ENCODE measurements at regions not wholly inside any gene's neighbourhood (a gene's known extent, or its start where the extent isn't known, plus 50 kb on each side); places are given as distances from the start of the nearest gene placed in this dataset.

GRCh38 chr13:88142653-88143052, 471.5 kb downstream of the SLITRK5 start:
- no peak overlapping the region for H3K4me2 ChIP-seq (ENCODE audit: low read length)
- no peak overlapping the region for H2AFZ ChIP-seq (ENCODE audit: low read depth, low read length)
- H3K36me3 ChIP-seq (replicated peaks; ENCODE audit: low read depth, low read length) = no peaks in the 10 kb centered on the region
- H3K9ac ChIP-seq (ENCODE audit: low read length) = no peak overlapping the region
- H3K4me3 ChIP-seq (ENCODE audit: low read length) = no peak overlapping the region
- H3K27me3 ChIP-seq (ENCODE audit: low read depth, low read length) = no peaks in the 10 kb centered on the region
- no peaks in the 10 kb centered on the region for H3K9me3 ChIP-seq (ENCODE audit: insufficient read depth, low read length)
- H3K27ac ChIP-seq (ENCODE audit: low read length) = no peak overlapping the region
- H3K79me2 ChIP-seq (ENCODE audit: low read length) = no peaks in the 10 kb centered on the region
- TF ChIP-seq EZH2phosphoT487 (IDR thresholded peaks at IDR 0.05; ENCODE audit: low read depth) = no peak
- TF ChIP-seq CTCF (IDR thresholded peaks at IDR 0.05; ENCODE audit: low read depth, low read length) = no peak
- H3K4me1 ChIP-seq (ENCODE audit: low read length) = no peaks in the 10 kb centered on the region
- H4K20me1 ChIP-seq (ENCODE audit: insufficient read depth, low read length) = no peaks in the 10 kb centered on the region

GRCh38 chr13:88144580-88144979, 473.4 kb downstream of the SLITRK5 start:
- Histone ChIP-seq H3K79me2 (ENCODE audit: low read length) (no peaks in the 10 kb centered on the region), H3K9ac (ENCODE audit: low read length) (no peak overlapping the region), H3K36me3 (replicated peaks; ENCODE audit: low read depth, low read length) (no peaks in the 10 kb centered on the region), H3K27ac (ENCODE audit: low read length) (no peak overlapping the region), H2AFZ (ENCODE audit: low read depth, low read length) (no peak overlapping the region), H4K20me1 (ENCODE audit: insufficient read depth, low read length) (no peaks in the 10 kb centered on the region), H3K9me3 (ENCODE audit: insufficient read depth, low read length) (no peaks in the 10 kb centered on the region), H3K27me3 (ENCODE audit: low read depth, low read length) (no peaks in the 10 kb centered on the region), H3K4me3 (ENCODE audit: low read length) (no peak overlapping the region), H3K4me2 (ENCODE audit: low read length) (peak overlapping the region; percentile 29; the same call in 1 of the 2 replicates), H3K4me1 (ENCODE audit: low read length) (no peaks in the 10 kb centered on the region)
- no peak for TF ChIP-seq CTCF (IDR thresholded peaks at IDR 0.05; ENCODE audit: low read depth, low read length)
- TF ChIP-seq EZH2phosphoT487 (IDR thresholded peaks at IDR 0.05; ENCODE audit: low read depth) = no peak

GRCh38 chr13:88153353-88153752, 482.2 kb downstream of the SLITRK5 start:
- Histone ChIP-seq H3K27ac (ENCODE audit: low read length) (no peak overlapping the region), H3K4me3 (ENCODE audit: low read length) (no peak overlapping the region), H3K27me3 (ENCODE audit: low read depth, low read length) (no peaks in the 10 kb centered on the region), H3K4me2 (ENCODE audit: low read length) (no peak overlapping the region), H3K9me3 (ENCODE audit: insufficient read depth, low read length) (no peaks in the 10 kb centered on the region), H3K36me3 (replicated peaks; ENCODE audit: low read depth, low read length) (no peaks in the 10 kb centered on the region), H3K79me2 (ENCODE audit: low read length) (no peaks in the 10 kb centered on the region), H2AFZ (ENCODE audit: low read depth, low read length) (no peak overlapping the region), H3K9ac (ENCODE audit: low read length) (no peak overlapping the region), H4K20me1 (ENCODE audit: insufficient read depth, low read length) (no peaks in the 10 kb centered on the region), H3K4me1 (ENCODE audit: low read length) (no peaks in the 10 kb centered on the region)
- no peak for TF ChIP-seq CTCF (IDR thresholded peaks at IDR 0.05; ENCODE audit: low read depth, low read length)
- no peak for TF ChIP-seq EZH2phosphoT487 (IDR thresholded peaks at IDR 0.05; ENCODE audit: low read depth)

GRCh38 chr13:88154001-88154400, 482.8 kb downstream of the SLITRK5 start:
- no peak overlapping the region for H3K9ac ChIP-seq (ENCODE audit: low read length)
- no peaks in the 10 kb centered on the region for H3K9me3 ChIP-seq (ENCODE audit: insufficient read depth, low read length)
- no peaks in the 10 kb centered on the region for H3K27me3 ChIP-seq (ENCODE audit: low read depth, low read length)
- no peaks in the 10 kb centered on the region for H3K79me2 ChIP-seq (ENCODE audit: low read length)
- H3K4me2 ChIP-seq (ENCODE audit: low read length) = no peak overlapping the region
- H4K20me1 ChIP-seq (ENCODE audit: insufficient read depth, low read length) = no peaks in the 10 kb centered on the region
- no peaks in the 10 kb centered on the region for H3K4me1 ChIP-seq (ENCODE audit: low read length)
- no peaks in the 10 kb centered on the region for H3K36me3 ChIP-seq (replicated peaks; ENCODE audit: low read depth, low read length)
- H3K4me3 ChIP-seq (ENCODE audit: low read length) = no peak overlapping the region
- H3K27ac ChIP-seq (ENCODE audit: low read length) = no peak overlapping the region
- TF ChIP-seq EZH2phosphoT487 (IDR thresholded peaks at IDR 0.05; ENCODE audit: low read depth) (no peak), CTCF (IDR thresholded peaks at IDR 0.05; ENCODE audit: low read depth, low read length) (no peak)
- no peak overlapping the region for H2AFZ ChIP-seq (ENCODE audit: low read depth, low read length)

Measured in OCI-LY3 (cell line).